ENCODE measurements at regions not wholly inside any gene's neighbourhood (a gene's known extent, or its start where the extent isn't known, plus 50 kb on each side); places are given as distances from the start of the nearest gene placed in this dataset.
A peak's percentile ranks its signal among the peaks of the same experiment; 100 is the strongest.

DNA sequence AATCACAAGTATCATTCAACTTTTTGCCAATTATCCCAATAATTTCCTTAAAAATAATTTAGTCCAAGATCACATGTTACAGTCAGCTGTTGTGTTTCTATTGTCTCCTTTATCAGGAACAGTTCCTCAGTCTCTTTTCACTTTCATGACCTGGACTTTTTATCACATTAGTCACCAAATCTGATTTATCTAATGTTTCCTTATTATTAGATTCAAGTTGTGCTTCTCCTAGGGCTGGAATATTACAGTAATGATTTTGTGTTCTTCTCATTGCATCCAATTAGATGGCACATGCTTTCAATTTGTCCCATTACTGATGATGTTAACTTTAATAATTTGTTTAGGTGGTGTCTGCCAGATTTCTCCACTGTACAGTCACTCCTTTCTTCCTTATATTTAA, 66.3 kb upstream of the DCBLD2 start:
- TF ChIP-seq, protein P1, sequence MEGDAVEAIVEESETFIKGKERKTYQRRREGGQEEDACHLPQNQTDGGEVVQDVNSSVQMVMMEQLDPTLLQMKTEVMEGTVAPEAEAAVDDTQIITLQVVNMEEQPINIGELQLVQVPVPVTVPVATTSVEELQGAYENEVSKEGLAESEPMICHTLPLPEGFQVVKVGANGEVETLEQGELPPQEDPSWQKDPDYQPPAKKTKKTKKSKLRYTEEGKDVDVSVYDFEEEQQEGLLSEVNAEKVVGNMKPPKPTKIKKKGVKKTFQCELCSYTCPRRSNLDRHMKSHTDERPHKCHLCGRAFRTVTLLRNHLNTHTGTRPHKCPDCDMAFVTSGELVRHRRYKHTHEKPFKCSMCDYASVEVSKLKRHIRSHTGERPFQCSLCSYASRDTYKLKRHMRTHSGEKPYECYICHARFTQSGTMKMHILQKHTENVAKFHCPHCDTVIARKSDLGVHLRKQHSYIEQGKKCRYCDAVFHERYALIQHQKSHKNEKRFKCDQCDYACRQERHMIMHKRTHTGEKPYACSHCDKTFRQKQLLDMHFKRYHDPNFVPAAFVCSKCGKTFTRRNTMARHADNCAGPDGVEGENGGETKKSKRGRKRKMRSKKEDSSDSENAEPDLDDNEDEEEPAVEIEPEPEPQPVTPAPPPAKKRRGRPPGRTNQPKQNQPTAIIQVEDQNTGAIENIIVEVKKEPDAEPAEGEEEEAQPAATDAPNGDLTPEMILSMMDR (IDR thresholded peaks at IDR 0.05; ENCODE audit: extremely low read depth, low read depth, low read length), result no peak
- Histone ChIP-seq H3K4me3 (ENCODE audit: insufficient read depth, low read length) (no peak overlapping the region), H4K20me1 (ENCODE audit: insufficient read depth, low read length) (no peaks in the 10 kb centered on the region), H3K36me3 (ENCODE audit: insufficient read depth, low read length) (no peaks in the 10 kb centered on the region), H3K27ac (ENCODE audit: low read depth, low read length) (peak overlapping the region; percentile 59), H3K79me2 (ENCODE audit: insufficient read depth, low read length) (peaks cover 11% of the 10 kb centered on the region), H2AFZ (ENCODE audit: low read length) (no peak overlapping the region), H3K4me1 (ENCODE audit: insufficient read depth, low read length) (peaks cover 53% of the 10 kb centered on the region), H3K4me2 (ENCODE audit: insufficient read depth, low read length) (no peak overlapping the region), H3K9me3 (ENCODE audit: low read depth, low read length) (no peaks in the 10 kb centered on the region), H3K27me3 (ENCODE audit: insufficient read depth, low read length) (no peaks in the 10 kb centered on the region)
- no peak for DNase-seq (ENCODE audit: insufficient read length, low spot score, missing footprints)

GRCh38 chr3:98966862-98967546, 65.5 kb upstream of the DCBLD2 start:
- peaks cover 54% of the 10 kb centered on the region for H3K4me1 ChIP-seq (ENCODE audit: insufficient read depth, low read length)
- H3K4me3 ChIP-seq (ENCODE audit: insufficient read depth, low read length), result peak overlapping the region; percentile 1
- H3K27me3 ChIP-seq (ENCODE audit: insufficient read depth, low read length), result no peaks in the 10 kb centered on the region
- H3K79me2 ChIP-seq (ENCODE audit: insufficient read depth, low read length), result peaks cover 11% of the 10 kb centered on the region
- TF ChIP-seq, protein P1 (IDR thresholded peaks at IDR 0.05; ENCODE audit: extremely low read depth, low read depth, low read length), result no peak
- peak; percentile 64 for DNase-seq (ENCODE audit: insufficient read length, low spot score, missing footprints)
- H3K9me3 ChIP-seq (ENCODE audit: low read depth, low read length), result no peaks in the 10 kb centered on the region
- peak overlapping the region; percentile 42 for H3K4me2 ChIP-seq (ENCODE audit: insufficient read depth, low read length)
- peak overlapping the region; percentile 59 for H3K27ac ChIP-seq (ENCODE audit: low read depth, low read length)
- H3K36me3 ChIP-seq (ENCODE audit: insufficient read depth, low read length), result no peaks in the 10 kb centered on the region
- H2AFZ ChIP-seq (ENCODE audit: low read length), result peak overlapping the region; percentile 9
- no peaks in the 10 kb centered on the region for H4K20me1 ChIP-seq (ENCODE audit: insufficient read depth, low read length)

DNA sequence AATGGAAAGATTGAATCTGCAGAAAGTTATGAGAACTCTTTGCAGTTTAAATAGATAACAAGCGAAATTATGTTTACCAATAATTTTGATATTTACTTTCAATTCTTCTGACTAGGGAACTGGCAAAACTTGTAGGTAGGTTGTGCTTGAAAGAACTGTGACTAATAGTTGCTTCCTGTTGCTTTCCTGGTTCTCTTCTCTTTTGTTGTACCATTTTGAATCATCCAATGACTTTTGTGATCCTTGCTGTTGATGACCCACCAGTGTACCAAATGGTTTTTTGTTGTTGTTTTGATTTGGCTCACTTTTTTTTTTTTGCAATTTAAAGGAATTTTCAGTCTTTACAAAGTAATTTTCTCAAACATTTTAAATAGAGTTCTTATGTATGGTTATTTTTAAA, 64.9 kb upstream of the DCBLD2 start:
- H3K36me3 ChIP-seq (ENCODE audit: insufficient read depth, low read length), result no peaks in the 10 kb centered on the region
- peak overlapping the region; percentile 59 for H3K27ac ChIP-seq (ENCODE audit: low read depth, low read length)
- TF ChIP-seq, protein P1 (IDR thresholded peaks at IDR 0.05; ENCODE audit: extremely low read depth, low read depth, low read length), result no peak
- H2AFZ ChIP-seq (ENCODE audit: low read length), result no peak overlapping the region
- H4K20me1 ChIP-seq (ENCODE audit: insufficient read depth, low read length), result no peaks in the 10 kb centered on the region
- no peak overlapping the region for H3K4me3 ChIP-seq (ENCODE audit: insufficient read depth, low read length)
- H3K9me3 ChIP-seq (ENCODE audit: low read depth, low read length), result no peaks in the 10 kb centered on the region
- H3K4me1 ChIP-seq (ENCODE audit: insufficient read depth, low read length), result peaks cover 54% of the 10 kb centered on the region
- DNase-seq (ENCODE audit: insufficient read length, low spot score, missing footprints), result no peak
- no peak overlapping the region for H3K4me2 ChIP-seq (ENCODE audit: insufficient read depth, low read length)
- H3K79me2 ChIP-seq (ENCODE audit: insufficient read depth, low read length), result peaks cover 11% of the 10 kb centered on the region
- no peaks in the 10 kb centered on the region for H3K27me3 ChIP-seq (ENCODE audit: insufficient read depth, low read length)

GRCh38 chr3:98964784-98965183, 63.3 kb upstream of the DCBLD2 start:
- no peak for DNase-seq (ENCODE audit: insufficient read length, low spot score, missing footprints)
- H3K9me3 ChIP-seq (ENCODE audit: low read depth, low read length), result no peaks in the 10 kb centered on the region
- no peak overlapping the region for H3K4me2 ChIP-seq (ENCODE audit: insufficient read depth, low read length)
- no peak overlapping the region for H3K27ac ChIP-seq (ENCODE audit: low read depth, low read length)
- no peaks in the 10 kb centered on the region for H3K36me3 ChIP-seq (ENCODE audit: insufficient read depth, low read length)
- peaks cover 4% of the 10 kb centered on the region for H3K79me2 ChIP-seq (ENCODE audit: insufficient read depth, low read length)
- no peaks in the 10 kb centered on the region for H4K20me1 ChIP-seq (ENCODE audit: insufficient read depth, low read length)
- H3K27me3 ChIP-seq (ENCODE audit: insufficient read depth, low read length), result no peaks in the 10 kb centered on the region
- H2AFZ ChIP-seq (ENCODE audit: low read length), result no peak overlapping the region
- no peak overlapping the region for H3K4me3 ChIP-seq (ENCODE audit: insufficient read depth, low read length)
- peaks cover 55% of the 10 kb centered on the region for H3K4me1 ChIP-seq (ENCODE audit: insufficient read depth, low read length)
- TF ChIP-seq, protein P1 (IDR thresholded peaks at IDR 0.05; ENCODE audit: extremely low read depth, low read depth, low read length), result no peak

Measured in osteoblast (primary cell).